GM12874 (cell line): ENCODE measurements at regions not wholly inside any gene's neighbourhood (a gene's known extent, or its start where the extent isn't known, plus 50 kb on each side); places are given as distances from the start of the nearest gene placed in this dataset.

Experiments used
- CTCF ChIP-seq: IDR thresholded peaks from 2 replicates; pipeline ENCODE4 v1.5.1; 2011; ENCODE audit warnings: low read depth, mild to moderate bottlenecking, control low read depth, low read length, moderate library complexity; ENCODE audit not compliant: insufficient read depth

DNA sequence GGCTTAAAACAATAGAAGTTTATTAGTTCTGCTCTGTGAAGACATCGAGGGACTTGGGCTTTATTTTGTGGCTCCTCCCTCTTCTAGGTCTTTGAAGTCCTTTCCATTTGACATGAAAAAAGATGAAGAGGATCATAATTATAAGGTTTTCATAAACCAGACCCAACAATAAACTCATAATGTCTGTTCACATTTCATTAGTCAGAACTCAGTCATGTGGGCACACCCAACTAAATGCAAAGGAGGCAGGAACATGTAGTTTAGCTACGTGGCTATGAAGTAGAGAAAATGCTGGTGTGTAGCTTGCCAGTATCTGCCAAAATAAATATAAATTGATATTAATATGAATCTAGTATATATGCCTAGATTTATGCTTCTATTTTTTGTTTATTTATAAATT, 393.9 kb upstream of the C9orf72 start:
- no peak for TF ChIP-seq CTCF

DNA sequence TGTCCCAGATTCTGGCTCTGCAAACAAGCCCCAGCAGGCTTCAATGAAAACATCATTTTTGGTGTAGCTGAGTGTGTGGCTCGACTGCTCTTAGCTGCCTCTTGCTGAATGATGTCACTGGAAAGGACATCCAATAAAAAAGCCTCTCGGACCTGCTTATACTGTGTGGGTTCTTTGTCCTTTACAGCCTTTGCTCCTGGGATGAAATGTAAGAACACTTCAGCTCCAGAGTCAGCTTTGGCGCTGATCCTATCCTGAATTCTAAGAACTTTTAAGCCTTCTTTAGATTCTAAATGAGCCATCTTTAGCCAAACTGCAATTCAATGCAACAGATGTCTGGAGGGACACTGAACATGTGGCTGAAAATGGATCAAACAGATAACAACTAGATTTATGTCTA, 404.6 kb upstream of the C9orf72 start:
- TF ChIP-seq CTCF, result no peak

DNA sequence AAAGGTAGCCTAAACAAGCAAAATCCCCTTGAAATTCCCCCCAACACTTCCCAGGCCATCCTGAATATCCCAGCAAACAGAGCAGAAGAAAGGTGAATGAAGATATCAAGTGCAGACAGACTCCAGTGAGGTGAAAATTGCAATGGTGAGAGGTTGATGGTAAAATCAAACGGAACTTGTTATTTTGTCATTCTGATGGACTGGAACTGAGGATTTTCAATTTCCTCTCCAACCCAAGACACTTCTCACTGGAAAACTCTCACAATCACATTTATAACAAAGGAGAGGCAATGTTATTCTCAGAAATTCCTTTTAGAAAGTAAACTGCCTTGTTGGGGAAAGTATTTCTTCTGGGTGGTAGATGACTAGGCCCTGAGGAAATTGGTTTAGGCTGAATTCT, 412.4 kb upstream of the C9orf72 start:
- TF ChIP-seq CTCF, result no peak

GRCh38 chr9:27990524-27990923, 417.2 kb upstream of the C9orf72 start:
- TF ChIP-seq CTCF, result no peak

DNA sequence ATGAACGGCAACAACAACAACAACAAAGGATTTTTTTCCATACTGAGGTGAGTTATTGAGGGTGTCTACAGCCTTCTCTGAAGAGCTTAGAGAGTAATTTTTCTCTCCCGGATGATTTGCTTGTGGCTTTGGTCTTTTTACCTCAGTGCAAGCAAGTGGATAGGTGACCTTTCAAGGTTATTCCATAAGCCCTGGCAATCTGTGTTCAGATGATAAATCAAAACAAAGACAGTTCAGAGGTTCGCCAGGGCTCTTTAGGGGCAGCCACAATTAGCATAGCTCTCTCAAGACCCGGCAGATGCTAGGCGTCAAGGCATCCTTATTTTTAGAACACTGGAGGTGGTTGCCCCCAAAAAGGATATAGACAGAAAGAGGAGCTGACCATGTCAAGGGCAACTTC, 417.9 kb upstream of the C9orf72 start:
- TF ChIP-seq CTCF, result no peak

GRCh38 chr9:28001096-28001495, 427.8 kb upstream of the C9orf72 start:
- TF ChIP-seq CTCF, result no peak

DNA sequence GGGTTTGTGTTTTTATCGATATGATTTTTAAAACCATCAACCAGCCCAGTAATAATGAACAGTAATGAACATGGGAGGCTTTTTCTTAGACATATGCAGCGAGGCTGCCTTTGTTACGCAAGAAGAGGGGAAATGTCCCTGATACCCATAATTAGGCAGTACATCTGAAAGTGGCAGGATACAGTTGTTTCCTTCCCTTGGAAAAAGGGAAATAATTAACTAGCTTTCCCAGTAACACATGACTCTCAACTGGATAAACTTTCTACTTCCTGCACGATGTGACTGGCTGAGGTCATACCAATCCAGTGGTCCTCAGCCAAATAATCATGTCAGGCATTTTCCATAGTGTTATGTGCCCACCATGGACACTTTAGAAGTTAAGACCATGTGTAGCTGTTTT, 431.6 kb upstream of the C9orf72 start:
- TF ChIP-seq CTCF, result no peak

DNA sequence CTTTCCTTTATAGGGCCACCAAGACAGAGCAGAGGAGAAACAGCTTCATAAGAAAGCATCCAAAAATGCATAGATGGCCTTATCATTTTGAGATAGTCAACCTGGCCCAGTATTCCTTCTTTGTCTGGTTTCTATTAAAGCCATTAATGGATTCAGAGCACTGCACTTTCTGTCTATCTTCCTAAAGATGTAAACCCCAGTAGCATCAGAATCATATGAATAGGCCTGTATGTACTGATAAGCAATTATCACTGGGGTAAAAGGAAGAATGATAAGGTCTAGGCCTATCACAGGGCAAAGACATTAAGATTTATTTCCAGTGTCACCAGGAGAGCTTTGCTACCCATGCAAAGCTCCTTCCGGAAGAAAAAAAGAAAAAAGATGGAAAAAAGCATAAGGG, 432.5 kb upstream of the C9orf72 start:
- no peak for TF ChIP-seq CTCF
